ENCODE measurements at regions not wholly inside any gene's neighbourhood (a gene's known extent, or its start where the extent isn't known, plus 50 kb on each side); places are given as distances from the start of the nearest gene placed in this dataset.

GRCh38 chr7:152937282-152937681 is 177.7 kb downstream of the ACTR3B start:
- TF ChIP-seq ESRRG (CRISPR knock-in tag; IDR thresholded peaks at IDR 0.05) (no peak), ARNTL (CRISPR knock-in tag; IDR thresholded peaks at IDR 0.05; ENCODE audit: borderline replicate concordance, low read depth) (no peak), ZFP3 (CRISPR knock-in tag; IDR thresholded peaks at IDR 0.05) (no peak), ISL1 (CRISPR knock-in tag; IDR thresholded peaks at IDR 0.05) (no peak), TCF4 (CRISPR knock-in tag; IDR thresholded peaks at IDR 0.05; ENCODE audit: borderline replicate concordance) (no peak), TOX (CRISPR knock-in tag; IDR thresholded peaks at IDR 0.05; ENCODE audit: borderline replicate concordance) (no peak), ZFP30 (CRISPR knock-in tag; IDR thresholded peaks at IDR 0.05) (no peak), ZC3H10 (CRISPR knock-in tag; IDR thresholded peaks at IDR 0.05) (no peak)

All from SK-N-SH treated with all-trans-retinoic acid at 6 μM for 48 hours (cell line).